Mesenchymal stem cell (in vitro differentiated cells and primary cell): ENCODE measurements at regions not wholly inside any gene's neighbourhood (a gene's known extent, or its start where the extent isn't known, plus 50 kb on each side); places are given as distances from the start of the nearest gene placed in this dataset.

Experiments
- DNase-seq: peaks from one replicate; pipeline ENCODE4 v3.0.0-alpha.2; 2013
- H2AFZ ChIP-seq: one replicate; pipeline ENCODE4 v1.6.1; 2013; ENCODE audit warnings: low read depth, mild to moderate bottlenecking, control low read depth, inconsistent platforms, low read length, moderate library complexity
- H2AK5ac ChIP-seq: 2 replicates; pipeline ENCODE4 v1.6.1; 2013; ENCODE audit warnings: low read length, moderate library complexity, mild to moderate bottlenecking, inconsistent platforms; ENCODE audit not compliant: severe bottlenecking
- H2BK120ac ChIP-seq: one replicate; pipeline ENCODE4 v1.6.1; 2013; ENCODE audit warnings: low read depth, mild to moderate bottlenecking, inconsistent platforms, low read length, moderate library complexity
- H2BK12ac ChIP-seq, 2 experiments: one replicate each; pipeline ENCODE4 v1.6.1; 2013; ENCODE audit warnings: inconsistent platforms in 2 of 2, low read length in 2 of 2, mild to moderate bottlenecking in 2 of 2, moderate library complexity in 2 of 2, control low read depth in 1 of 2
- H2BK15ac ChIP-seq: one replicate; pipeline ENCODE4 v1.6.1; 2013; ENCODE audit warnings: mild to moderate bottlenecking, low read depth, inconsistent platforms; ENCODE audit not compliant: poor library complexity, severe bottlenecking
- H2BK5ac ChIP-seq: 2 replicates; pipeline ENCODE4 v1.6.1; 2013; ENCODE audit warnings: low read depth, mild to moderate bottlenecking, low read length, control low read depth, inconsistent platforms; ENCODE audit not compliant: poor library complexity, severe bottlenecking
- H3K14ac ChIP-seq, 2 experiments: one replicate each; pipeline ENCODE4 v1.6.1; 2013; ENCODE audit warnings: inconsistent platforms in 2 of 2, low read length in 2 of 2, control low read depth in 1 of 2, mild to moderate bottlenecking in 1 of 2, moderate library complexity in 1 of 2
- H3K18ac ChIP-seq, 2 experiments: one replicate each; pipeline ENCODE4 v1.6.1; 2013; ENCODE audit warnings: inconsistent platforms in 2 of 2, low read length in 2 of 2, control low read depth in 1 of 2, low read depth in 1 of 2, mild to moderate bottlenecking in 1 of 2
- H3K23ac ChIP-seq, 2 experiments: one replicate each; pipeline ENCODE4 v1.6.1; 2013; ENCODE audit warnings: inconsistent platforms in 2 of 2, low read length in 2 of 2, mild to moderate bottlenecking in 2 of 2, moderate library complexity in 2 of 2, control low read depth in 1 of 2
- H3K27ac ChIP-seq: 2 replicates; pipeline ENCODE4 v1.5.1; 2013; ENCODE audit warnings: mild to moderate bottlenecking, moderate library complexity, low read length, control low read depth, inconsistent platforms; ENCODE audit not compliant: poor library complexity, severe bottlenecking
- H3K27me3 ChIP-seq, 2 experiments: 2 replicates each; pipeline versions ENCODE4 v1.6.1 to v1.7.0; 2013; ENCODE audit warnings: low read length in 2 of 2, mild to moderate bottlenecking in 2 of 2, moderate library complexity in 2 of 2, control low read depth in 1 of 2, inconsistent platforms in 1 of 2; ENCODE audit not compliant: control insufficient read depth in 1 of 2, insufficient read depth in 1 of 2
- H3K36me3 ChIP-seq, 2 experiments: 2 replicates each; pipeline versions ENCODE4 v1.6.1 to v1.7.0; 2013; ENCODE audit warnings: low read length in 2 of 2, control low read depth in 1 of 2, inconsistent platforms in 1 of 2, low read depth in 1 of 2, mild to moderate bottlenecking in 1 of 2; ENCODE audit not compliant: insufficient read depth in 2 of 2, control insufficient read depth in 1 of 2
- H3K4ac ChIP-seq, 2 experiments: one replicate each; pipeline ENCODE4 v1.6.1; 2013; ENCODE audit warnings: inconsistent platforms in 2 of 2, low read length in 2 of 2, mild to moderate bottlenecking in 2 of 2, moderate library complexity in 2 of 2, control low read depth in 1 of 2, low read depth in 1 of 2
- H3K4me1 ChIP-seq: 2 replicates; pipeline ENCODE4 v1.6.1; 2013; ENCODE audit warnings: low read depth, low read length, control low read depth; ENCODE audit not compliant: control insufficient read depth, insufficient read depth
- H3K4me2 ChIP-seq: 2 replicates; pipeline ENCODE4 v1.6.1; 2013; ENCODE audit warnings: low read length, mild to moderate bottlenecking, inconsistent platforms; ENCODE audit not compliant: poor library complexity, severe bottlenecking
- H3K4me3 ChIP-seq, 2 experiments: 2 replicates each; pipeline versions ENCODE4 v1.5.1 to v1.7.0; 2013; ENCODE audit warnings: low read length in 2 of 2, mild to moderate bottlenecking in 2 of 2, control low read depth in 1 of 2, low read depth in 1 of 2; ENCODE audit not compliant: insufficient read depth in 1 of 2
- H3K79me1 ChIP-seq: replicated peaks from 2 replicates; pipeline ENCODE4 v1.6.1; 2013; ENCODE audit warnings: mild to moderate bottlenecking, control low read depth, low read length, inconsistent platforms; ENCODE audit not compliant: poor library complexity, severe bottlenecking
- H3K9ac ChIP-seq: 2 replicates; pipeline ENCODE4 v1.7.0; 2013; ENCODE audit warnings: mild to moderate bottlenecking, low read length, moderate library complexity
- H3K9me3 ChIP-seq: 2 replicates; pipeline ENCODE4 v1.7.0; 2013; ENCODE audit warnings: mild to moderate bottlenecking, low read length; ENCODE audit not compliant: control insufficient read depth
- H4K8ac ChIP-seq: one replicate; pipeline ENCODE4 v1.6.1; 2013; ENCODE audit warnings: inconsistent platforms, mild to moderate bottlenecking, low read length, moderate library complexity
- H4K91ac ChIP-seq: one replicate; pipeline ENCODE4 v1.6.1; 2013; ENCODE audit warnings: mild to moderate bottlenecking, low read length, inconsistent platforms
- WGBS: methylation state at CpG from one replicate; pipeline ENCODE4 v1.1.7; 2013; ENCODE audit warnings: mixed read lengths; 5-methylcytosine and 5-hydroxymethylcytosine counted together

GRCh38 chr5:88119535-88120125, 149.0 kb downstream of the TMEM161B start:
- no peaks in the 10 kb centered on the region for H3K36me3 ChIP-seq
- H3K18ac ChIP-seq = no peak overlapping the region
- H3K23ac ChIP-seq = no peak overlapping the region
- H2BK120ac ChIP-seq = no peak overlapping the region
- no peak for DNase-seq
- no peak overlapping the region for H2BK15ac ChIP-seq
- no peak overlapping the region for H2AFZ ChIP-seq
- no peaks in the 10 kb centered on the region for H3K9me3 ChIP-seq
- no peak overlapping the region for H3K4ac ChIP-seq
- WGBS = 93% methylated on average over 4 of the region's 4 CpGs
- no peak overlapping the region for H3K4me2 ChIP-seq
- H2BK5ac ChIP-seq = no peak overlapping the region
- H3K27me3 ChIP-seq = no peaks in the 10 kb centered on the region
- H3K14ac ChIP-seq = no peak overlapping the region
- no peak overlapping the region for H2BK12ac ChIP-seq
- H2AK5ac ChIP-seq = no peak overlapping the region
- H3K27ac ChIP-seq = no peak overlapping the region
- H3K9ac ChIP-seq = no peak overlapping the region
- no peaks in the 10 kb centered on the region for H3K79me1 ChIP-seq
- H3K4me1 ChIP-seq = no peaks in the 10 kb centered on the region
- H3K4me3 ChIP-seq = no peak overlapping the region
- no peak overlapping the region for H4K8ac ChIP-seq
- H4K91ac ChIP-seq = no peak overlapping the region

GRCh38 chr5:88118179-88118578, 150.5 kb downstream of the TMEM161B start:
- no peak overlapping the region for H2BK5ac ChIP-seq
- H3K4me1 ChIP-seq = no peaks in the 10 kb centered on the region
- 14% methylated on average over 1 of the region's 2 CpGs for WGBS
- H3K79me1 ChIP-seq = no peaks in the 10 kb centered on the region
- no peak overlapping the region for H3K27ac ChIP-seq
- H4K8ac ChIP-seq = no peak overlapping the region
- no peak overlapping the region for H2BK120ac ChIP-seq
- no peak overlapping the region for H3K4me3 ChIP-seq
- no peaks in the 10 kb centered on the region for H3K9me3 ChIP-seq
- no peak overlapping the region for H2AFZ ChIP-seq
- H3K9ac ChIP-seq = no peak overlapping the region
- DNase-seq = no peak
- no peak overlapping the region for H2BK12ac ChIP-seq
- H3K14ac ChIP-seq = no peak overlapping the region
- H3K27me3 ChIP-seq = no peaks in the 10 kb centered on the region
- H4K91ac ChIP-seq = no peak overlapping the region
- no peak overlapping the region for H3K18ac ChIP-seq
- no peaks in the 10 kb centered on the region for H3K36me3 ChIP-seq
- H3K4me2 ChIP-seq = no peak overlapping the region
- H3K23ac ChIP-seq = no peak overlapping the region
- no peak overlapping the region for H3K4ac ChIP-seq
- no peak overlapping the region for H2BK15ac ChIP-seq
- no peak overlapping the region for H2AK5ac ChIP-seq

- no peak overlapping the region for H3K9ac ChIP-seq
- H3K4me1 ChIP-seq = no peaks in the 10 kb centered on the region
- H3K4me2 ChIP-seq = no peak overlapping the region
- H3K27ac ChIP-seq = no peak overlapping the region
- H4K91ac ChIP-seq = no peak overlapping the region
- no peaks in the 10 kb centered on the region for H3K79me1 ChIP-seq
- H2AFZ ChIP-seq = no peak overlapping the region
- H3K36me3 ChIP-seq = no peaks in the 10 kb centered on the region
- no peak for DNase-seq
- H2BK12ac ChIP-seq = no peak overlapping the region
- no peaks in the 10 kb centered on the region for H3K27me3 ChIP-seq
- no peak overlapping the region for H2BK120ac ChIP-seq
- H2AK5ac ChIP-seq = no peak overlapping the region
- no peak overlapping the region for H3K18ac ChIP-seq
- H3K4ac ChIP-seq = no peak overlapping the region
- no peak overlapping the region for H4K8ac ChIP-seq
- H3K14ac ChIP-seq = no peak overlapping the region
- H2BK5ac ChIP-seq = no peak overlapping the region
- H3K9me3 ChIP-seq = no peaks in the 10 kb centered on the region
- no peak overlapping the region for H2BK15ac ChIP-seq
- H3K23ac ChIP-seq = no peak overlapping the region
- no peak overlapping the region for H3K4me3 ChIP-seq
Observed at GRCh38 chr5:88117546-88117945, 151.1 kb downstream of the TMEM161B start.

GRCh38 chr5:88116396-88116795, 152.2 kb downstream of the TMEM161B start:
- Histone ChIP-seq H3K4me2 (no peak overlapping the region), H3K18ac (no peak overlapping the region), H2AK5ac (no peak overlapping the region), H3K4me3 (no peak overlapping the region), H2AFZ (no peak overlapping the region), H3K36me3 (no peaks in the 10 kb centered on the region), H2BK12ac (no peak overlapping the region), H3K23ac (no peak overlapping the region), H2BK5ac (no peak overlapping the region), H3K4me1 (no peaks in the 10 kb centered on the region), H3K4ac (no peak overlapping the region), H3K14ac (no peak overlapping the region), H4K91ac (no peak overlapping the region), H3K27me3 (no peaks in the 10 kb centered on the region), H3K9ac (no peak overlapping the region), H2BK120ac (no peak overlapping the region), H3K27ac (no peak overlapping the region), H3K9me3 (no peaks in the 10 kb centered on the region), H4K8ac (no peak overlapping the region), H2BK15ac (no peak overlapping the region), H3K79me1 (no peaks in the 10 kb centered on the region)
- DNase-seq = no peak
